Kidney epithelial cell (primary cell): ENCODE measurements at regions not wholly inside any gene's neighbourhood (a gene's known extent, or its start where the extent isn't known, plus 50 kb on each side); places are given as distances from the start of the nearest gene placed in this dataset.

ENCODE experiments used
- DNase-seq: peaks from one replicate; pipeline ENCODE4 v3.0.0-alpha.2; 2010; ENCODE audit warnings: low read depth
- H3K27me3 ChIP-seq: 2 replicates; pipeline ENCODE4 v1.6.0; 2011; ENCODE audit warnings: low read length; ENCODE audit not compliant: control insufficient read depth, insufficient read depth
- H3K36me3 ChIP-seq: 2 replicates; pipeline ENCODE4 v1.5.1; 2011; ENCODE audit warnings: low read length; ENCODE audit not compliant: control insufficient read depth, insufficient read depth
- H3K4me3 ChIP-seq: 2 replicates; pipeline ENCODE4 v1.5.1; 2011; ENCODE audit warnings: low read depth, mild to moderate bottlenecking, control low read depth, low read length
- TF ChIP-seq, protein P1 (sequence below): IDR thresholded peaks from 2 replicates; pipeline ENCODE4 v1.5.1; 2011; ENCODE audit warnings: mild to moderate bottlenecking, moderate library complexity, low read length, control low read depth, inconsistent platforms; ENCODE audit not compliant: insufficient read depth, poor library complexity, severe bottlenecking

DNA sequence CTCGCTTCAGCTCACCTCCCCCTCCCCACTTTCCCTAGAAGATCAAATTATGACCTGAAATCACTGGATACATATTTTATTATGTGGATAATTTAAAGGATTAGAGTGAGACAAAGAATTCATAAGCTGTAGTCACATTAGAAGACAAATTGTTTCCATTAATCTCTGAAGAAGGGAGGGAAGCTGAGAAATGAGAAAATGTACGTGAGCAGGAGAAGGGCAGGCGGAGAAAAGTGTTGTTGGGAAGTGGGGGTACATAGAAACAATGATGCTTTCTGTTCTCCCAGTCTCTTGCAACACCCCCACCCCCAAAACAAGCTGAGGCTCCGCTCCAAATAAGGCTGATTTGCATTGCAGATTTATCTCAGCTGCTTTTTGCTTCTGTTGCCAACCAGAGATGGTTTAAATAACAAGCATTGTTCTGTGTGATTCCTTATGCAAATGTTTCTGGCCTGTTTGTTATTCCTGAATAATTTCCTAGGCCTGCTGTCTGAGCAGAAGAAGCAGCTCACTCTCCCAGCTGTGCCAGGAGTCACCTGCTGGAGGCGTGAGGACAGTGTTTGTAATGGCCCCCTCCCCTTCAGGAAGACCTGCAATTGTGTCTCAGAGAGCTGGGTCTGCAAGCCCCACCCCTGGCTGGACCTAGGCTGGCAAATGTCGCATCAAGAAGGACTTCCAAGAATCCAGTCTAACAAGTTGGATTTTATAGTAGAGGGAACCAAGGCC lies 121.8 kb upstream of the TNR start:
- TF ChIP-seq, protein P1, sequence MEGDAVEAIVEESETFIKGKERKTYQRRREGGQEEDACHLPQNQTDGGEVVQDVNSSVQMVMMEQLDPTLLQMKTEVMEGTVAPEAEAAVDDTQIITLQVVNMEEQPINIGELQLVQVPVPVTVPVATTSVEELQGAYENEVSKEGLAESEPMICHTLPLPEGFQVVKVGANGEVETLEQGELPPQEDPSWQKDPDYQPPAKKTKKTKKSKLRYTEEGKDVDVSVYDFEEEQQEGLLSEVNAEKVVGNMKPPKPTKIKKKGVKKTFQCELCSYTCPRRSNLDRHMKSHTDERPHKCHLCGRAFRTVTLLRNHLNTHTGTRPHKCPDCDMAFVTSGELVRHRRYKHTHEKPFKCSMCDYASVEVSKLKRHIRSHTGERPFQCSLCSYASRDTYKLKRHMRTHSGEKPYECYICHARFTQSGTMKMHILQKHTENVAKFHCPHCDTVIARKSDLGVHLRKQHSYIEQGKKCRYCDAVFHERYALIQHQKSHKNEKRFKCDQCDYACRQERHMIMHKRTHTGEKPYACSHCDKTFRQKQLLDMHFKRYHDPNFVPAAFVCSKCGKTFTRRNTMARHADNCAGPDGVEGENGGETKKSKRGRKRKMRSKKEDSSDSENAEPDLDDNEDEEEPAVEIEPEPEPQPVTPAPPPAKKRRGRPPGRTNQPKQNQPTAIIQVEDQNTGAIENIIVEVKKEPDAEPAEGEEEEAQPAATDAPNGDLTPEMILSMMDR: no peak
- no peak for DNase-seq
- Histone ChIP-seq H3K27me3 (no peaks in the 10 kb centered on the region), H3K4me3 (no peak overlapping the region), H3K36me3 (no peaks in the 10 kb centered on the region)

DNA sequence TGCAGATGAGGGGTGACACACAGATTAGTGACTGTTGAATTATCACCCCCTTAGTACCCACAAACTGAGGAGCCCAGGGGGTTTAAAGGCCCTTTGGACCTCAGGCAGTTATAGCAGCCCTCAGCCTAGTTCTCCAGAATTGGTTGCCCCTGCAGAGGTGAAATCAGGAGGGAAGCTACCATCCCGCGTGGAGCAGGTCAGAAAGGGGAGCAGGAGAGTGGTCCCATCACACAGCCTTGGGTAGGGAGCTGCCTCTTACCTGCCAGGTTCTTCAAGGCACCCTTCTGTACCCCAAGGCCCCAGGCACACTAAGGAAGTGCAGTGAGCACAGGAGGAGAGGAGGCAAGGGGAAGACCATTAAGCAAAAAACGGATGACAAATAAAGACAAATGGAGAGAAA lies 121.2 kb upstream of the TNR start:
- Histone ChIP-seq H3K4me3 (no peak overlapping the region), H3K27me3 (no peaks in the 10 kb centered on the region), H3K36me3 (no peaks in the 10 kb centered on the region)
- no peak for DNase-seq
- TF ChIP-seq, protein P1: no peak

DNA sequence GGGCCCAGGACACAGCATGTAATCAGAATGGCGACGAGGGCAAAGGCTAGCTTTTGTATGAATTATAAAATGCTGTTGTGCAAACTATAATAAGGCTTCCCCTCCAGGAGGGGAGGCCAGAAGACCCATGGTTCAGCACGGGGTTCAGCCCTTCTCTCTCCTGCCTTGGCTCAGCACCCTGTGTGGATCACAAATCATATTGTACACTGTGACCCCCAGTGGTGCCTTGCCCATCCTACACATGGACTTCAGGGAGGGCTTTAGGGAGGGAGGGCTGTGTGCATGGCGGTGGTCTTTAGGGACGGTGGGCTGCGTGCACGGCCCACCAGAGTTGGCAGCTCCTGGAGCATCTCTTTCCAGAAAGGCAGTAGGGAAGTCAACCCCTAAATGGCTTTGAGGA lies 120.8 kb upstream of the TNR start:
- H3K27me3 ChIP-seq: no peaks in the 10 kb centered on the region
- H3K36me3 ChIP-seq: no peaks in the 10 kb centered on the region
- no peak for DNase-seq
- no peak overlapping the region for H3K4me3 ChIP-seq
- TF ChIP-seq, protein P1: no peak

- H3K4me3 ChIP-seq: no peak overlapping the region
- no peaks in the 10 kb centered on the region for H3K27me3 ChIP-seq
- TF ChIP-seq, protein P1: no peak
- no peak for DNase-seq
- no peaks in the 10 kb centered on the region for H3K36me3 ChIP-seq
Measured at GRCh38 chr1:175863299-175864050, 120.1 kb upstream of the TNR start.

GRCh38 chr1:175862408-175862807 lies 119.0 kb upstream of the TNR start:
- TF ChIP-seq, protein P1: no peak
- DNase-seq: no peak
- H3K27me3 ChIP-seq: peaks cover 3% of the 10 kb centered on the region
- H3K4me3 ChIP-seq: no peak overlapping the region
- no peaks in the 10 kb centered on the region for H3K36me3 ChIP-seq
